Dermis blood vessel endothelial cell (primary cell): ENCODE measurements at regions not wholly inside any gene's neighbourhood (a gene's known extent, or its start where the extent isn't known, plus 50 kb on each side); places are given as distances from the start of the nearest gene placed in this dataset.
"Not testable (repeated sequence)": the region's sequence is repeated elsewhere in the genome, so short reads cannot be mapped to it uniquely, and the experiment has no call there.

Experiments
- DNase-seq: peaks from one replicate; pipeline ENCODE4 v3.0.0; 2010

DNA sequence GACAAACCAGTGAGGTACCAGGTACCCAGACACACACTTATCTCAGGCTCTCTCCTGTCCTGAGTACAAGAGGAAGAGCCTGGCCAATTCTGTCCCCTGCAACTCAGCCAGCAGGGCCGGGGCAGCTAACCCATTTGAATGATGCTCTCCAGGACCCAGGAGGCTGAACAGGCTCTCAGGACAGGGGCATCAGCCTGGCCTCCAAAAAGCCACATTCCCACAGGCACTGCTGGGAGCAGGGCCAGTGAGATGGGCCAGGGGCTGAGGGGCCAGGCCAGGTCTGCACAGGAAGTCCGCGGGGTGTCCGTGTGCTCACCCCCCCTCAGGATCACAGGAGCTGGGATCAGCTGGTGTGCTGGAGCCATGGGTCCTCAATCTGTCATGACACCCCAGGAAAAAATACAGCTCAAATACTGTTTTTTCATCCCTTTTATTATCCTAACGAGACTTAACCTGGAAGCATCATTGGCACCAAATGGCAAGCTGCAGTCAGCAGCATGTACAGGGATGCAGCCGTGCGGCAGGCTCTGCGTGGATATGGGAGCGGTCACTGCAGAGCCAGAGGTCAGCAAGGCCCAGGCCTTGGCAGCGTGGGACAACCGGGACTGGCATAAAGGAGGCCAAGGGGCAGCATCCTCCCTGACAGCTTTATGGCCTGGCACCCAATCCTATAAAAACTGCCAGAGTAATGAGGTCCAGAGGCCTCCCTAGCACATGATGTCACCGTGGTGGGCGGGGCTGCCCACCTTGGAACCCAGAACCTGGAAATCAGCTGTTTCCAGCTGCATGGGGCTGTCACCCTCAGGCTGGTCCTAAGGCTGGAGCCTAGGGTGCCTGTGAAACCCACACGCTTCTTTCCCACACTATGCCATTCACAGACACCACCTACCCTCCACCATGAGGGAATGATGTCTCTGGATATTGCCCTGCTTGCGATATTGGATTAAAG lies 276.7 kb downstream of the C16orf95 start:
- DNase-seq: no peak

GRCh38 chr16:87041286-87041685 lies 275.9 kb downstream of the C16orf95 start:
- DNase-seq: no peak

DNA sequence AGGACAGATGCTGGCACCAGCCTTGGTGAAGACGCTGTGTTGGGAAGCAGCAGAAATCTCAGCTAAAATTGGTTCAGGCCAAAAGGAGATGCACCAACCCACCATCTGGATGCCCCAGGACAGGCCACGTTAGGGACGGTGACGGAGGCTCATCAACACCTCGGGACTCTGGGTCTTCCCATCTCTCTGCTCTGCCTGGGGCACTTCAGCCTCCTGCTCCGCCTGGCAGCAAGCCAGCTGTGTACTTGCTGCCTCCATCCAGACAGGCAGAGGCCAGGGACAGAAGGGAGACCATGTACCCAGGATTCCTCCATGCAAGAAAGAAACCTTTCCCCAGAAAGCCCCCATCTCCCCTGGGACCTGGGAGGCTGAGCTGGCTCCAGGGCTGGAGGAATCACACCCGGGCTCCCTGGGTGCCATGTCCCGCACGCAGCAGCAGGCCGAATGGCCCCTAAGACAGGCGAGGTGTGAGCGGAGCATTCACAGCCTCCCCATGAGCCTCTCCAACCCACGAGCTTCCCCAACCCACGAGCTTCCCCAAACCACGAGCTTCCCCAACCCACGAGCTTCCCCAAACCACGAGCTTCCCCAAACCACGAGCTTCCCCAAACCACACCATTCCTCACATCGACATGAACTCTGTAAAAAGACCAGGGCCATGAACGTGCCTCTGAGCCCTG lies 274.5 kb downstream of the C16orf95 start:
- no peak for DNase-seq

GRCh38 chr16:87043231-87044031 lies 273.8 kb downstream of the C16orf95 start:
- peak; percentile 36 for DNase-seq

DNA sequence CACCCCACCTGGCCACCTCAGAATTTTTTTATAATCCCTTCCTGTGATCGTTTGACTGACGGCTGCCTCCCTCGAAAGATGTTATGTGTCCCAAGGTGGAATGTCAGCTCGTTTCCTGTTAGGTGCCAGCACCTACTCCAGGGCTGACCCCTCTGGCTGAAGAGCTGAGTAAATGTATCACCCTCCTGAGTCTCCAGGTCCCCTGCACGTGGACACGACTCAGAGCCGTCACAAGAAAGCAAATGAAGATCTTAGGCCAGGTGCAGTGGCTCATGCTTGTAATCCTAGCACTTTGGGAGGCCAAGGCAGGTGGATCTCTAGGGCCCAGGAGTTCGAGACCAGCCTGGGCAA lies 273.2 kb downstream of the C16orf95 start:
- peak; percentile 32 for DNase-seq

- DNase-seq: no peak
Measured at GRCh38 chr16:87044829-87045228, 272.4 kb downstream of the C16orf95 start.

GRCh38 chr16:87045466-87046216 lies 271.6 kb downstream of the C16orf95 start:
- DNase-seq: no peak

DNA sequence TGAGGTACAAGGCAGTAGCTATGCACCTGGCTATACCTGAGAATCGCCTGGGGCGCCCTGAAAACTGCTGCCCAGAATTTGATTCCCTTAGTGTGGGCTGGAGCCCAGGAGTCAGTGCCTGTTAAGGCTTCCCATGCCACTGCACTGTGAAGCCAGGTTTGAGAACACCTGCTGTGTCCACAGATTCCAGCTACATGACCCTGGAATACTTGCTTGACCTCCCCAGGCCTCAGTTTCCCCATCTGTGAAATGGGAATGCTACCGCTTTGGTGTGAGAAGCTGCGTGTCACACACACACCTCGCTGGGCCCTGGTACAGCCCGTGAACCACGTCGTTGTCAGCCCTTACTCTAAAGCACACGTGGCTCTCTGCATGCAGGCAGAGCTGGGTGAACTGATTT lies 271.0 kb downstream of the C16orf95 start:
- no peak for DNase-seq

- DNase-seq: peak; percentile 15
Measured at GRCh38 chr16:87047221-87048037, 269.8 kb downstream of the C16orf95 start.

- DNase-seq: no peak
Measured at GRCh38 chr16:87048038-87048729, 269.0 kb downstream of the C16orf95 start.

GRCh38 chr16:87048730-87049115 lies 268.5 kb downstream of the C16orf95 start:
- no peak for DNase-seq

- DNase-seq: not testable (repeated sequence)
Measured at GRCh38 chr16:87049216-87049615, 268.0 kb downstream of the C16orf95 start.

- no peak for DNase-seq
Measured at GRCh38 chr16:87050142-87050541, 267.1 kb downstream of the C16orf95 start.

DNA sequence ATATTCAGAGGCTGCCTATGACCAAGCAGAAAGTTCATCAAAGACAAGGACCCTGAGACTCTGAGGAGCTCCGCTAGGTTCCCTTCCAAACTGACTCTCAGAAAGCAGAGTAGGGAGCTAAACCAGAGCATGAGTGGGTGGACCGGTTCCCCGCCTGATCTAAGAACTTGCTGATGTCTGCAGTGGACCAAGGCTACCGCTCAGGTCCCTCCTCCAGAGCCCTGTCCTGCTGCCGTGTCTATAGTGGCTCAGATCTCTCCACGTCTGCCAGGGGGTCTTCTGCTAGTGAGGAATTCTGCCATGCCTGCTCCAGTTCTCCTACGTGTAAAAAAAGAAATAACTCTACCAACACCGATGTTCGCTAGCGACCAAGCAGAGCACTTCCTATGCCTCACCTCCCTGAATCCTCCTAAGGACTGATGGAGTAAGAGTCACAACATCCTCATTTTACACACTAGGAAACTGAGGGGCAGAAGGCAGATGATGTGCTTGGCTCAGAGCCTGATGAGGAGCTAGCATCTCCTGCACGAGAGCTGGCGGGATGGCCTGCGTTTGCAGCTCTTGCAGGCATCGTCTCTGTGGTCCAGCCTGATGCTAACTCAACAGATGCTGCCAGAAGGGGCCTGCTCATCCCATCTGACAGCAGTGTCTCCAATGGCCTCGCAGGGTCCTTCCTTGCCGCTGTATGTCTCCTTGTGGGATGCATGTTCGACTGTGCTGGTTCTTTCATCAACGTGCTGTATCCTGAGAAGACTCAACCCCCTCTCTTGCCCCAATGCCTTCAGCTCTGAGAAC lies 265.5 kb downstream of the C16orf95 start:
- DNase-seq: peak; percentile 15

DNA sequence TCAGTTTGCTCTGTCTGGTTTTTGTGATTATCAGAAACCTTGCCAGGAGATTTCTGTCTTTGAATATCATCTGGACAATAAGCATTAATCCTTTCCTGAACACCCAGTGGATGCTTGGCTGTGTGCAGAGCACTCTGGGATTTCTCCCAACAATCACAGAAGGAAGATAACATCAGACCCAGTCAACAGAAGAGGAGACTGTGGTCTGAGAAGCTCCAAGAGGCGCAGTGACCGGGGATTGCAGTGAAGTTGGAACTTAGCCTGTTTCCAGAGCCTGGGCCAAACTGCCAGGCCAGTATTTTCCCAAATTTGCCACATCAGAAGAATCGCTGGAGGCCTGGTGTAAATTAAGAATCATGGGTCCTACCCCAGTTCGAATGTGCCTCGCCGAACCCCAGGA lies 264.7 kb downstream of the C16orf95 start:
- DNase-seq: peak; percentile 60

DNA sequence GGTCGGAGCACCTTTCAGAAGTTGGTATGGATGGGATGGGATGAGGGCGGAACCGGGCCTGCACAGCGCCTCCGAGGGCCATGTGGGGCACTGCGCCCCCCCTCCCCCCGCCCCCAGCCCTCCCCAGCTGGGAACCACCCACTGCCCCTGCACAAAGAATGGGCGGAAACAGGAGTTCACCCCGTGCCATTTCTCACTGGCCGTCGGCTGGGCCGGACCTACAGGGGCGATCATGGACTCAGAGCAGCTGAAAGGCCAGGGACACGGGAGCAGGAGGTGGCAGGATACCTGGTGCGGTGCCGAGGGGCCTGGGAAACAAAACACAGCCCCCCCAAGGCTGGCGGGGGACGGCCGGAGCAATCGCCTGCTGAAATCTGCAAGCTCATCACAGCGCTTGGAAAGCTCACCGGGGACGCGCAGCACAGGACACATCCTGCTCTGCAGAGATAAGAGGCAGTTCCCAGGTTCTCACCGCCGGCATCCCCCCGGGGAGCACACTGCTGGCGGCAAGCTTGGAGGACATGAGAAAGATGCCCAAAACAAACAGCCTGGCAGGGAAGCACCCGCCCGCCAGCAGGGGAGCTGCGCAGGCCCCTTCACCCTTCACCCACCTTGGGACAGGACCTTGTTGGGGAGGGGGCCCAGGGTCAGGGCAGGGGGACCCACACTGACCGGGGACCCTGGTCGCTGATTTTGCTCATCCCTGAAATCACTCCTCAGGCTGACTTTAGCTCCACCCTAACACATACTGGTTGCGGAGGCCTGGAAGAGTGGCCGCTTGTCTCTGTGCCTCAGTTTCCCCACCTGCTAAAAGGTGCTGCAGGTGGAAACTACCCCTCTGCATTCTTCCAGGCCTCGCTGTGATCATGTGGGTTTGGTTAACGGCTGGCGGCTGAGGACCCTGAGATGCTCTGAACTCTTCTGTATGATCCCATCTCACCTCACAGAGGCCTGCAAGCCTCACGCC lies 263.9 kb downstream of the C16orf95 start:
- DNase-seq: peak; percentile 90

- no peak for DNase-seq
Measured at GRCh38 chr16:87054154-87054553, 263.0 kb downstream of the C16orf95 start.

DNA sequence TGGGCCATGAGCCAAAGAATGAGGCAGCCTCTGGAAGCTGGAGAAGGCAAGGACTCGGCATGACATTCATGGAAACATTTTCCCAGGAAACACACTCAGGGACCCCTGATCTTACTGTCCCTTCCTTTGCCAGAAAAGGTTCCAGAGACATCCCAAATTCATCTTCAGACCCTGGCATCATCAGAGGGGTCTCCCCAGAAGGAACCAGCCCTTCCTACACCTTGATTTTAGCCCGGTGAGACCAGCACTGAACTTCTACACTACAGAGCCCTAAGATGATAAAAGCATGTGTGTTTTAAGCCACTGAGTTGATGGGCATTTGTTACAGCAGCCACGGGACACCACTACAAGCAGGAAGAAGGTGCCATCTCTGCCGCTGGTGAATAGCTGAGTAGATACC lies 262.3 kb downstream of the C16orf95 start:
- DNase-seq: no peak

DNA sequence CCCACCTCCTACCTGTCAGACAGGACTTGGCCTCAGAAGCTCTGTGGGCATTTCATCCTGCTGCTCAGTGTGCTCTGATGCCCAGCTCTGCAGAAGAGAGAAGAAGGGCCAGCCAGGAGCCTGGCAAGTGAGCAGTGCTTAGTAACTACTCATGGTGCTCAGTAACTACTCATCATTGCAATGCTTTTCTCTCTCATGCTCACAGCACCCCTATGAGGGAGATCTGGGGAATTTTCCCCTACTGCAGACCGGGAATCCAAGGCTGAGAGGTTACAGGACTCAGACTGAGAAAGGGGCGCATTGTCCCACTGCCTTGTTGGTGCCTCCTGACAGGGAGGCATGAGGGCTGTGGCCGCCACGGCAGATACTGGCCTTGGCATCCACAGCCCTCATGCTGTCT lies 261.1 kb downstream of the C16orf95 start:
- DNase-seq: peak; percentile 42
